Fibroblast of pulmonary artery (primary cell): ENCODE measurements at regions not wholly inside any gene's neighbourhood (a gene's known extent, or its start where the extent isn't known, plus 50 kb on each side); places are given as distances from the start of the nearest gene placed in this dataset.

ENCODE experiments used
- DNase-seq: peaks from one replicate; pipeline ENCODE4 v3.0.0-alpha.2; 2010; ENCODE audit warnings: low read depth
- H3K4me3 ChIP-seq: replicated peaks from 2 replicates; pipeline ENCODE4 v1.5.1; 2011; ENCODE audit warnings: low read depth, mild to moderate bottlenecking, control low read depth, low read length, moderate library complexity
- TF ChIP-seq, protein P1 (sequence below): IDR thresholded peaks from 2 replicates; pipeline ENCODE4 v1.5.1; 2011; ENCODE audit warnings: mild to moderate bottlenecking, control low read depth, low read length, inconsistent platforms; ENCODE audit errors: missing control alignments

DNA sequence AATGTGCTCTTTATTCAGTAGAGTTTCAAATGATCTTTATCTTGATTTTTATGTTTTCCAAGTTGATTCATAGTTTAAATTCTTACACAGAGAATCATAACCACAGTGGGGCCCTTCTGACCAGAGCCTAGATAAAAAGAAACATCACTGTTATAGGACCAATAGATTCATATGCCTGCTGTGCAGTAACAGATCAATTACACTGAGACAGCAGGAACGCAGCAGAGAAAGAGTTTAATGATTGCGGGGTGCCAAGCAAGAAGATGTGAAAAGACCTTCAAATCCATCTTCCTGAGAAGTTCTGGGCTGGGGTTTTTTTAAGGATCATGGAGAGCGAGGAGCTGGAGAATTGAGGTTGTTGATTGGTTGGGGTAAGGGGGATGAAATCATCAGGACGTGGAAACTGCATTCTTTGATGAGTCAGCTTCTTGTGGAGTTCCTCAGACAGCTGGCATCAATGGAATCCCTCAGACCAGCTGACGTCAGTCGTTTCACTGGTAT lies 346.6 kb downstream of the TBC1D4 start:
- TF ChIP-seq, protein P1, sequence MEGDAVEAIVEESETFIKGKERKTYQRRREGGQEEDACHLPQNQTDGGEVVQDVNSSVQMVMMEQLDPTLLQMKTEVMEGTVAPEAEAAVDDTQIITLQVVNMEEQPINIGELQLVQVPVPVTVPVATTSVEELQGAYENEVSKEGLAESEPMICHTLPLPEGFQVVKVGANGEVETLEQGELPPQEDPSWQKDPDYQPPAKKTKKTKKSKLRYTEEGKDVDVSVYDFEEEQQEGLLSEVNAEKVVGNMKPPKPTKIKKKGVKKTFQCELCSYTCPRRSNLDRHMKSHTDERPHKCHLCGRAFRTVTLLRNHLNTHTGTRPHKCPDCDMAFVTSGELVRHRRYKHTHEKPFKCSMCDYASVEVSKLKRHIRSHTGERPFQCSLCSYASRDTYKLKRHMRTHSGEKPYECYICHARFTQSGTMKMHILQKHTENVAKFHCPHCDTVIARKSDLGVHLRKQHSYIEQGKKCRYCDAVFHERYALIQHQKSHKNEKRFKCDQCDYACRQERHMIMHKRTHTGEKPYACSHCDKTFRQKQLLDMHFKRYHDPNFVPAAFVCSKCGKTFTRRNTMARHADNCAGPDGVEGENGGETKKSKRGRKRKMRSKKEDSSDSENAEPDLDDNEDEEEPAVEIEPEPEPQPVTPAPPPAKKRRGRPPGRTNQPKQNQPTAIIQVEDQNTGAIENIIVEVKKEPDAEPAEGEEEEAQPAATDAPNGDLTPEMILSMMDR, result no peak
- DNase-seq, result peak; percentile 98
- H3K4me3 ChIP-seq, result no peak overlapping the region

DNA sequence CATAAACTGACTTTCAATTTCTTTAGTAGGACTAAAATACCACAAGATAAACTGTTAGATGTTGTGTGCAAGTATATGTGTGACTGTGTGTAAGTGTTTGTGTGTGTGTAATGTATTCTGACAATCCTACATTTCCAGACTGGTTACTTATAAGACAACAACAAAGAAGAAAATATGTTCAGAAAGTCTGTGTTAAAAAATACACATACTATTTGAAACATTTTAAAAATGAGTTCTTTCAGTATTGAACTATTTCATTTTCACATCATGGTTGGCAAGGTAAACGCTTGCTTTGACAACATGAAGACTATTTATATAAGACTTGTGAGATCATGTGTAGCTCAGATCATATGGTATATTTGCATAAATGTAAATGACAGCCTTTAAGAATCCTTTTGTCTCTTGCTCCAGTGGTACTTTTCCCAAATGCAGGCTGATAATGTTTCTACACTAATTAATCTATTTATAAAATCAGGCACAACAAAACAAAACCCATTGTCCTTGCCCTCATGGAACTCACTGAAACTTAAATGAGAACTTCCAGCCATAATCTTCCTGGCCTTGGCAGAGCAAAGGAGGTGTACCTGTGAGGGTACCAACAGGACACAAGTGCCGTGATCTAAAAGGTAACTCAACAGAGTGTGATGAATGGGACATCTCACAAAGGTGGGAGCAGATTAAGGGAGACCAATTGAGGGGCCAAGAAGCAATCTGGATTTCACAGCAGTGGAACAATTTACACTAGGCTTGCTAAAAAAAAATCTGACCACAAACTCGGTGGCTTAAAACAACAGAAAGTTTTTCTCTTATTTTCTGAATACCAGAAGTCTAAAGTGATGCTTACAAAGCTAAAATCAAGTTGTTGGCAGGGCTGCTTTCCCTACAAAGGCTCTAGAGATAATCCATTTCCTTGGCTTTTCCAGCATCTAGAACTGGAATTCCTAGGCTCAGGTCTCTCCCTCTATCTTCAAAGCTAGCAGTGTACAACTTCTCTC lies 349.0 kb downstream of the TBC1D4 start:
- TF ChIP-seq, protein P1, result no peak
- no peak for DNase-seq
- no peak overlapping the region for H3K4me3 ChIP-seq

DNA sequence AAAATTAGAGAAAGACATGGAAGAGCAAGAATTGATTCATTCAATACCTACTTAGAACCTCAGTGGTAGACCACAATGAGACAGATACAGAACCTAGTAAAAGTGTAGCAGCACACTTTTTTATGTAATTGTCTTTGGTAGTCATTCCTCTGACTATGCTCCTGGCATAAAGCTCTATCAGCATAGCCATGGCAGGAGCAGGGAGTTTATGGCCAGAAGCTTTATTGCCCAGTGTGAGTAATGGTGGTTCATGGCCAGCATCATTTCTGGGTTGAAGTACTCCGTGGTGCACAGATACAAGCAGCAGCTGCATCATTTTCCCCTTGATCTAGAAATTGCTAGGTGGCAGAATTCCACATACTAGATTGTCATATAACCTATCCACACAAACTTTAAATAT lies 352.6 kb downstream of the TBC1D4 start:
- no peak for DNase-seq
- TF ChIP-seq, protein P1, result no peak
- no peak overlapping the region for H3K4me3 ChIP-seq

DNA sequence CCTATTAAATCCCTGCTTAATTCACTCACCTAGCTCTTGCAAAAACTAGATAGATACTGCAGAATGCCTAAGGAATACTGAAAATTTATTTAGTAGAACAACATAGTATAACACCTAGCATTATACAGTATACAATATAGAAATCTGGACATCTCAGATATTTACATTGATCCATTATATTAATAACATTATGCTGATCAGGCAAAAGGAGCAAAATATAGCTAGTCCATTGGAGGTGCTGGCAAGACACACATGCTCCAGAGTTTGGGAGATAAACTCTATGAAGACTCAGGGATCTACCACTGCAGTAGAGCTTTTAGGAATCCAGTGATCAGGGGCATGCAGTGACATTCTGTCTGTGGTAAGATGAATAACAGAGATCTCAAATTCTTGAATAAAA lies 357.6 kb downstream of the TBC1D4 start:
- TF ChIP-seq, protein P1, result no peak
- DNase-seq, result no peak
- no peak overlapping the region for H3K4me3 ChIP-seq

DNA sequence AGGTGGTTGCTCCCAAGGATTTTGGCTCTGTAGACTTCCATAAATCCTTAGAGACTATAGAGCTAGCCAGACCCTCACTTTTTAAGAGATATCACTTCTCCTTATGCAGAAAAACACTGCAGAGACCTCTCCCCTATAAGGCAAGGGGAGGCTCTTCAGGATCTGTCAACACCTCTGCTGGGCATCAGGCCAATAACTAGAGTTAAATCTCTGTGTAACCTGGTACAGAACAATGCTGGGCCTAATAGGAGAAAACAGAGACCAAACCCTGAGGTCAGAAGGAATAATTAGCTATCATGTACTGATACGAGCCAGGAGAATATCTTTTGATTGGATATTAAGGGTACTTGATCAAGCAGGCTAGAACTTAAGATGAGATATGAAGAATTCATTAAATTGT lies 358.5 kb downstream of the TBC1D4 start:
- peak; percentile 7 for DNase-seq
- H3K4me3 ChIP-seq, result no peak overlapping the region
- TF ChIP-seq, protein P1, result no peak

DNA sequence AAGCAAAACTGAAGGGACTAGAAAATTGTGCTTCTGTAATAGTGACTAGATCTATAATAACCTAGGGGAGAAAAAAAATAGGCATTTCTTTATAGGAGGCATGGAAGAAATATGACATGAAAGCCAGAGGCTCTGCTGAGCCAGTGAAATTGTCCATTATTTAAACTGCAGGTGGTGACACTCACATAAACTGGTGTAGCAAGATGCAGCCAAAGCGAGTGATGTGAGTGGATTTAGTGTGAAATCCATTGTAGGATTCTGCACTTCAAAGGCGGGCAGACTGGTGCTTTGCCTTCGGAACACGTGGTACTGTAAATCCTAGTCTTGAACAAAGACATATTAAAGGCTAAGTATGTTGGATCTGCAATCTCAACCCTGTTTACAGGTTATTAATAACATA lies 361.9 kb downstream of the TBC1D4 start:
- DNase-seq, result no peak
- TF ChIP-seq, protein P1, result no peak
- no peak overlapping the region for H3K4me3 ChIP-seq

DNA sequence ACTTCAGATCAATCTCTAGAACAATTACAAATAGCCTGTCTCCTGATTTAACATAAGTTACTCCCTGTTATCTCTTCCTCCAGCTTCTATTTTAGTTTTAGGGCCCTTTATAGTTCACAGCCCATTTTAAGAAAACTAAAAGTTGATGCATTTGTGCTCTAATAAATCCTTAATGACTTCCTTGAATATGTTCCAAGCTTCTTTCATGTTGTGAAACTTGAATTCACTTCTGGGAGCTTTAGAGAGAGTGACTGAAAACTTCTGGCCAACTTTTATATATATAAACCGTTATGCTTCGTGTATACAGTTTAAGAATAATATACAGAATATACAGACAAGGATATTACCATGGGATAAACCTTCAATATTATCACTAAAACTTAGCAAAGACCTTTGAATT lies 366.8 kb downstream of the TBC1D4 start:
- no peak overlapping the region for H3K4me3 ChIP-seq
- DNase-seq, result no peak
- TF ChIP-seq, protein P1, result no peak
